ENCODE measurements at regions not wholly inside any gene's neighbourhood (a gene's known extent, or its start where the extent isn't known, plus 50 kb on each side); places are given as distances from the start of the nearest gene placed in this dataset.
"Not testable (repeated sequence)": the region's sequence is repeated elsewhere in the genome, so short reads cannot be mapped to it uniquely, and the experiment has no call there.

- not testable (repeated sequence) for H3K4me1 Mint-ChIP-seq; H3K36me3 ChIP-seq; H3K36me3 Mint-ChIP-seq; H3K27me3 ChIP-seq; H3K27me3 Mint-ChIP-seq (ENCODE audit: insufficient read depth, low read depth); H3K4me1 ChIP-seq; H3K9me3 ChIP-seq (ENCODE audit: low read depth); H3K9me3 Mint-ChIP-seq; H3F3A ChIP-seq (ENCODE audit: low read depth); H4K20me1 ChIP-seq (ENCODE audit: low read depth)
- Histone ChIP-seq H3K4me2 (peak overlapping the region; percentile 96), H3K79me2 (ENCODE audit: low read depth) (peaks cover 16% of the 10 kb centered on the region), H3K4me3 (peak overlapping the region; percentile 90), H3K9ac (peak overlapping the region; percentile 97), H3K27ac (peak overlapping the region; percentile 97), H2AFZ (replicated peaks) (peak overlapping the region; percentile 99)
- Mint-ChIP-seq H3K27ac (peak overlapping the region; percentile 100), H3K4me3 (peak overlapping the region; percentile 98)
- peak; percentile 37 for DNase-seq (ENCODE audit: low spot score)
These were observed 313.7 kb upstream of the ZNF337 start for GRCh38 chr20:26010224-26010941.

GRCh38 chr20:26009402-26010223 lies 313.0 kb upstream of the ZNF337 start:
- H3K4me2 ChIP-seq = peak overlapping the region; percentile 96

GRCh38 chr20:26008026-26008425 lies 311.4 kb upstream of the ZNF337 start:
- H3K4me1 Mint-ChIP-seq; H3K36me3 ChIP-seq; H3K9ac ChIP-seq; H3K4me2 ChIP-seq; H3K27ac ChIP-seq; H3K27me3 ChIP-seq; H3F3A ChIP-seq (ENCODE audit: low read depth); H4K20me1 ChIP-seq (ENCODE audit: low read depth); H3K4me1 ChIP-seq; H3K36me3 Mint-ChIP-seq; H3K27ac Mint-ChIP-seq; H3K4me3 Mint-ChIP-seq; DNase-seq (ENCODE audit: low spot score); H3K9me3 ChIP-seq (ENCODE audit: low read depth); H3K9me3 Mint-ChIP-seq; H3K4me3 ChIP-seq; H3K27me3 Mint-ChIP-seq (ENCODE audit: insufficient read depth, low read depth); H2AFZ ChIP-seq (replicated peaks): not testable (repeated sequence)
- H3K79me2 ChIP-seq (ENCODE audit: low read depth) = peaks cover 16% of the 10 kb centered on the region

More at GRCh38 chr20:26009402-26010223, 313.0 kb upstream of the ZNF337 start:
- DNase-seq (ENCODE audit: low spot score) = peak; percentile 97
- H2AFZ ChIP-seq (replicated peaks) = peak overlapping the region; percentile 99
- H3K79me2 ChIP-seq (ENCODE audit: low read depth) = peaks cover 16% of the 10 kb centered on the region
- H3K27me3 ChIP-seq; H3F3A ChIP-seq (ENCODE audit: low read depth); H3K4me1 ChIP-seq; H3K4me1 Mint-ChIP-seq; H3K36me3 ChIP-seq; H3K9me3 Mint-ChIP-seq; H3K36me3 Mint-ChIP-seq; H4K20me1 ChIP-seq (ENCODE audit: low read depth); H3K9me3 ChIP-seq (ENCODE audit: low read depth); H3K27me3 Mint-ChIP-seq (ENCODE audit: insufficient read depth, low read depth): not testable (repeated sequence)
- Mint-ChIP-seq H3K27ac (peak overlapping the region; percentile 100), H3K4me3 (peak overlapping the region; percentile 98)
- H3K9ac ChIP-seq = peak overlapping the region; percentile 97
- H3K4me3 ChIP-seq = peak overlapping the region; percentile 90
- peak overlapping the region; percentile 97 for H3K27ac ChIP-seq

GRCh38 chr20:26006164-26006563 lies 309.5 kb upstream of the ZNF337 start:
- peaks cover 16% of the 10 kb centered on the region for H3K79me2 ChIP-seq (ENCODE audit: low read depth)
- not testable (repeated sequence) for H3K9me3 Mint-ChIP-seq; H4K20me1 ChIP-seq (ENCODE audit: low read depth); H3K36me3 Mint-ChIP-seq; H3K27ac ChIP-seq; H3K9ac ChIP-seq; H3K4me3 ChIP-seq; H3K27ac Mint-ChIP-seq; H3F3A ChIP-seq (ENCODE audit: low read depth); H3K4me1 ChIP-seq; H3K27me3 ChIP-seq; H3K4me1 Mint-ChIP-seq; H3K36me3 ChIP-seq; DNase-seq (ENCODE audit: low spot score); H2AFZ ChIP-seq (replicated peaks); H3K27me3 Mint-ChIP-seq (ENCODE audit: insufficient read depth, low read depth); H3K4me2 ChIP-seq; H3K9me3 ChIP-seq (ENCODE audit: low read depth); H3K4me3 Mint-ChIP-seq

- not testable (repeated sequence) for H3K27me3 ChIP-seq; H3K9me3 Mint-ChIP-seq; H3K9me3 ChIP-seq (ENCODE audit: low read depth); H3K27ac Mint-ChIP-seq; H2AFZ ChIP-seq (replicated peaks); H3F3A ChIP-seq (ENCODE audit: low read depth); H4K20me1 ChIP-seq (ENCODE audit: low read depth); H3K27ac ChIP-seq; H3K36me3 Mint-ChIP-seq; H3K4me1 ChIP-seq; H3K9ac ChIP-seq; H3K4me2 ChIP-seq; H3K36me3 ChIP-seq; H3K4me3 ChIP-seq; DNase-seq (ENCODE audit: low spot score); H3K79me2 ChIP-seq (ENCODE audit: low read depth); H3K4me3 Mint-ChIP-seq; H3K4me1 Mint-ChIP-seq; H3K27me3 Mint-ChIP-seq (ENCODE audit: insufficient read depth, low read depth)
These were observed 307.3 kb upstream of the ZNF337 start for GRCh38 chr20:26003959-26004358.

GRCh38 chr20:25997367-25998038 lies 300.9 kb upstream of the ZNF337 start:
- DNase-seq (ENCODE audit: low spot score) = peak; percentile 25
- H3K27ac Mint-ChIP-seq; H3K27me3 ChIP-seq; H3K36me3 ChIP-seq; H3K36me3 Mint-ChIP-seq; H3K9me3 ChIP-seq (ENCODE audit: low read depth); H3K4me1 Mint-ChIP-seq; H3K9me3 Mint-ChIP-seq; H4K20me1 ChIP-seq (ENCODE audit: low read depth); H3F3A ChIP-seq (ENCODE audit: low read depth); H3K27me3 Mint-ChIP-seq (ENCODE audit: insufficient read depth, low read depth); H3K4me3 ChIP-seq; H3K4me1 ChIP-seq; H3K79me2 ChIP-seq (ENCODE audit: low read depth); H3K9ac ChIP-seq; H3K27ac ChIP-seq; H3K4me2 ChIP-seq; H3K4me3 Mint-ChIP-seq: not testable (repeated sequence)
- peak overlapping the region; percentile 60 for H2AFZ ChIP-seq (replicated peaks)
